Calu3 (cell line): ENCODE measurements at regions not wholly inside any gene's neighbourhood (a gene's known extent, or its start where the extent isn't known, plus 50 kb on each side); places are given as distances from the start of the nearest gene placed in this dataset.

Experiments used
- BruUV-seq: library from RNA; stranded (reverse); fragments of 400-500 nt; replicated peaks from 2 replicates; lab custom pipeline; 2021; lab: Mats Ljungman, UMichigan
- CTCF ChIA-PET: fragments of 300-600 bp; sonication (Branson Sonifier 250); formaldehyde crosslinking; loops from one replicate; lab custom pipeline; 2022; ENCODE audit warnings: antibody characterized with exemption; lab: Charles Lee
- DNase-seq: peaks from one replicate; pipeline ENCODE4 v3.0.0; 2022
- H3K27ac Mint-ChIP-seq: one replicate; pipeline ENCODE4 v1.8.0; 2022; ENCODE audit warnings: mixed read lengths; ENCODE audit not compliant: unreplicated experiment
- H3K27me3 Mint-ChIP-seq: one replicate; pipeline ENCODE4 v1.8.0; 2022; ENCODE audit warnings: mixed read lengths; ENCODE audit not compliant: unreplicated experiment
- H3K36me3 Mint-ChIP-seq: one replicate; pipeline ENCODE4 v1.8.0; 2022; ENCODE audit warnings: mild to moderate bottlenecking, moderate library complexity, mixed read lengths; ENCODE audit not compliant: insufficient read depth, unreplicated experiment
- H3K4me1 Mint-ChIP-seq: one replicate; pipeline ENCODE4 v1.8.0; 2022; ENCODE audit warnings: mild to moderate bottlenecking, low read depth, mixed read lengths; ENCODE audit not compliant: unreplicated experiment
- H3K4me3 Mint-ChIP-seq: one replicate; pipeline ENCODE4 v1.8.0; 2022; ENCODE audit warnings: mild to moderate bottlenecking, low read depth, moderate library complexity, mixed read lengths; ENCODE audit not compliant: unreplicated experiment
- H3K9me3 Mint-ChIP-seq: one replicate; pipeline ENCODE4 v1.8.0; 2022; ENCODE audit warnings: low read depth, mixed read lengths; ENCODE audit not compliant: unreplicated experiment
- intact Hi-C: fragments of 100-400 bp; cut with micrococcal nuclease; formaldehyde crosslinking; loops from one replicate; pipeline ENCODE4 v1.10.0; 2022; ENCODE audit not compliant: unreplicated experiment
- TF ChIP-seq, protein P1 (sequence below): fragments of 200-600 bp; IDR thresholded peaks from one replicate; pipeline ENCODE4 v1.8.0; 2022; ENCODE audit warnings: antibody characterized with exemption; ENCODE audit not compliant: unreplicated experiment

DNA sequence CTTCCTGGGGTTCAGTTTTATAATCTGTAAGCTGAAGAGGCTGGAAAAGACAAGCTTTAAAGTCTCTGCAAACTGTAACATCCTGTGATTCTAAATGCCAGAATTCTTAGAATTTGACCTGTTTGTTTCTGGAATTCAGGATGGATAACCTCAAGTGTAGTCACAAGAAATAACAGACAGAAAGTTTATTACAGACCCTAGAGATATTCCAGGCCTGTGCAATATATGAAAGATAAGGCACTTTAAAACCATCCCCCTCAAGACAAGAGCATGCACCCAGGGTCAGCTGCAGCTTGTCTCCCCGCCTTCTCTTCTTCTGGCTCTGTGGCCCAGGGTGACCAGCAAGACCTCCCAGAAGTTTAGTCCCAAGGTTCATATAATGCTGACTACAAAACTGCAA, 298.7 kb upstream of the ACVR2A start:
- H3K27ac Mint-ChIP-seq = no peak overlapping the region
- CTCF ChIA-PET = no interaction called here
- BruUV-seq = no TSS peak
- peaks cover 2% of the 10 kb centered on the region for H3K9me3 Mint-ChIP-seq
- TF ChIP-seq, protein P1, sequence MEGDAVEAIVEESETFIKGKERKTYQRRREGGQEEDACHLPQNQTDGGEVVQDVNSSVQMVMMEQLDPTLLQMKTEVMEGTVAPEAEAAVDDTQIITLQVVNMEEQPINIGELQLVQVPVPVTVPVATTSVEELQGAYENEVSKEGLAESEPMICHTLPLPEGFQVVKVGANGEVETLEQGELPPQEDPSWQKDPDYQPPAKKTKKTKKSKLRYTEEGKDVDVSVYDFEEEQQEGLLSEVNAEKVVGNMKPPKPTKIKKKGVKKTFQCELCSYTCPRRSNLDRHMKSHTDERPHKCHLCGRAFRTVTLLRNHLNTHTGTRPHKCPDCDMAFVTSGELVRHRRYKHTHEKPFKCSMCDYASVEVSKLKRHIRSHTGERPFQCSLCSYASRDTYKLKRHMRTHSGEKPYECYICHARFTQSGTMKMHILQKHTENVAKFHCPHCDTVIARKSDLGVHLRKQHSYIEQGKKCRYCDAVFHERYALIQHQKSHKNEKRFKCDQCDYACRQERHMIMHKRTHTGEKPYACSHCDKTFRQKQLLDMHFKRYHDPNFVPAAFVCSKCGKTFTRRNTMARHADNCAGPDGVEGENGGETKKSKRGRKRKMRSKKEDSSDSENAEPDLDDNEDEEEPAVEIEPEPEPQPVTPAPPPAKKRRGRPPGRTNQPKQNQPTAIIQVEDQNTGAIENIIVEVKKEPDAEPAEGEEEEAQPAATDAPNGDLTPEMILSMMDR = no peak
- intact Hi-C loops = no loop called here
- H3K4me3 Mint-ChIP-seq = no peak overlapping the region
- no peaks in the 10 kb centered on the region for H3K27me3 Mint-ChIP-seq
- no peak for DNase-seq
- no peaks in the 10 kb centered on the region for H3K36me3 Mint-ChIP-seq
- H3K4me1 Mint-ChIP-seq = no peaks in the 10 kb centered on the region

DNA sequence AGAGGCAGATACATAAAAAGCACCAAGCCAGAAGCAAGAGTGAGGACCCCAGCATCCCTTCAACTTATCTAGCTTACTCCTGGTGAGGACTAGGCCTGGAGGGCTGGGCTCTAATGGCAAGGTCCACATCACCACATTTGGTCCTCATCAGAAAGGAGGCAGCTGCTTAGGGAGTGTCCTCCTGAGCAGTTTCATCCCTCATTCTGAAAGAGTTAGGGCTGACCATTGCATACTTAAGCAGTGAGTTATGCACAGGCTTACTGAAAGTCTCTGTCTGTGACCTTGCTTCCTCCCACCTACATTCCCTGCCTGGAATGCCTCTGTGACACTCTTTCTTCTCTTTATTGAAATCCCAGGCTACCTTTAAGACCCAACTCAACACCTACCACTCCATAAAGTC, 301.8 kb upstream of the ACVR2A start:
- H3K4me1 Mint-ChIP-seq = no peaks in the 10 kb centered on the region
- H3K27me3 Mint-ChIP-seq = no peaks in the 10 kb centered on the region
- H3K36me3 Mint-ChIP-seq = no peaks in the 10 kb centered on the region
- BruUV-seq = no TSS peak
- intact Hi-C loops = no loop called here
- no peak for DNase-seq
- TF ChIP-seq, protein P1 = no peak
- H3K4me3 Mint-ChIP-seq = no peak overlapping the region
- CTCF ChIA-PET = no interaction called here
- no peak overlapping the region for H3K27ac Mint-ChIP-seq
- H3K9me3 Mint-ChIP-seq = peaks cover 2% of the 10 kb centered on the region

DNA sequence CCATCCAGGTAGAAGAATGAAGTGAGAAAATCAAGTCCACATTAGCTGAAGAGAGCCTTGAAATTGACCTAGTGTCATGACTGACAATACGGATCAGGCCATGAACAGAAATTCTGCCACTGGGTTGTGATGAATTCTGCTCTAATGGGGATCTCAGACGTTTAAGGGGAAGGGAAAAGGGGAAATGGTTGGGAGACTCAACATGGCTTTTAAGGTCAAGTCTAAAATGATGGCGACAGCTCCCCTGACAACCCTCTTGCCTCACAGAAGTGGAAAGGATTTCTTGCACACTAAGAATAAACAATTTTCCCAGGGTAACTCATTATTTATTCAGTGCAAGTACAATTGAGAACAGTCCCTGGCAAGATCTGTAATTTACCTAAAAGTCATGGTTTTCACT, 302.5 kb upstream of the ACVR2A start:
- peaks cover 2% of the 10 kb centered on the region for H3K9me3 Mint-ChIP-seq
- BruUV-seq = no TSS peak
- no peaks in the 10 kb centered on the region for H3K4me1 Mint-ChIP-seq
- H3K27ac Mint-ChIP-seq = no peak overlapping the region
- CTCF ChIA-PET = no interaction called here
- H3K36me3 Mint-ChIP-seq = no peaks in the 10 kb centered on the region
- TF ChIP-seq, protein P1 = no peak
- no peak overlapping the region for H3K4me3 Mint-ChIP-seq
- intact Hi-C loops = no loop called here
- DNase-seq = no peak
- H3K27me3 Mint-ChIP-seq = no peaks in the 10 kb centered on the region

- Mint-ChIP-seq H3K27me3 (no peaks in the 10 kb centered on the region), H3K4me1 (no peaks in the 10 kb centered on the region), H3K36me3 (no peaks in the 10 kb centered on the region), H3K27ac (no peak overlapping the region), H3K4me3 (no peak overlapping the region), H3K9me3 (peaks cover 2% of the 10 kb centered on the region)
- DNase-seq = no peak
- BruUV-seq = no TSS peak
- TF ChIP-seq, protein P1 = no peak
- CTCF ChIA-PET = no interaction called here
- intact Hi-C loops = no loop called here
Measured at GRCh38 chr2:147541314-147541713, 303.5 kb upstream of the ACVR2A start.

DNA sequence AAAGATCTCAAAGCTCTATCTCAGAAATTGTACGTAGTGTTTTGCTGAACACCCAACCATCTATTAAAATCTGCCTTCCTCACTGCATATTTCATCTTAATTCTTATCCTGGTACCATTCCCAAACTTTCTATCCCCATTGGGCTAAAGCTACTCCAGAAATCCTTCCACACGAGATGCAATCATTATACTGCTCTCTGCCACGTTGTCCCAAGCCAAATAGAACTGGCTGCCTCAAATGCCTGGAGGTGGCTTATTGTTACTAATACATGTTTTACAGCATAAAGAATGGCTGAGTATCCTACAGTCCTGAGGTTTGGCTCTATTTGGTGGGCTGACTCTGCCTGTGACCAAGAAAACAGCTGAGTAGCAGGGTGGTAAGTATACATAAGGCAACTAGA, 306.0 kb upstream of the ACVR2A start:
- H3K27me3 Mint-ChIP-seq = no peaks in the 10 kb centered on the region
- H3K36me3 Mint-ChIP-seq = no peaks in the 10 kb centered on the region
- no peak for DNase-seq
- CTCF ChIA-PET = no interaction called here
- BruUV-seq = no TSS peak
- H3K4me1 Mint-ChIP-seq = no peaks in the 10 kb centered on the region
- intact Hi-C loops = no loop called here
- no peak overlapping the region for H3K27ac Mint-ChIP-seq
- H3K9me3 Mint-ChIP-seq = peaks cover 2% of the 10 kb centered on the region
- TF ChIP-seq, protein P1 = no peak
- no peak overlapping the region for H3K4me3 Mint-ChIP-seq
